ENCODE measurements at regions not wholly inside any gene's neighbourhood (a gene's known extent, or its start where the extent isn't known, plus 50 kb on each side); places are given as distances from the start of the nearest gene placed in this dataset.
A peak's percentile ranks its signal among the peaks of the same experiment; 100 is the strongest.

- no peak for DNase-seq (ENCODE audit: low read depth)
Observed at GRCh38 chr16:54412777-54413455, 126.3 kb upstream of the IRX3 start.

GRCh38 chr16:54412037-54412436 lies 125.5 kb upstream of the IRX3 start:
- DNase-seq (ENCODE audit: low read depth): no peak

DNA sequence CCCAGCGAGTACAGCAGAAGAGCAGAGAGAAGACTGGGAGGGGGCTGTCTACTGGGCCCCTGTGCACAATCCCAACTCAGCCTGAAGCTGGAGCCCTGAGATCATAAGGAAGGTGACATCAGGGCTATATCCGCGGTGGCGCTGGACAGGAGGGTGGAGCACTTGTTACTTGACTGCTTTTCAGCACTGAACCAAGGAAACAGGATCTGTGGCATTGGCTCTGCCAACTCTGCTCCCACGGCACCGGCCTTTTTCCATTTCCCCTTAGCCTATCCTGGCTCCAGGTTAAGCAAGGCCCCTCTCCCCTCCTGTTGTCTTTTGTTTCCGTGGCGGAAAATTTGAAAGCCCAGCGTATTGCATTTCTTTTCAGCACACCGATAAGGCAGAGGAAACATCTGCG lies 125.0 kb upstream of the IRX3 start:
- no peak for DNase-seq (ENCODE audit: low read depth)

DNA sequence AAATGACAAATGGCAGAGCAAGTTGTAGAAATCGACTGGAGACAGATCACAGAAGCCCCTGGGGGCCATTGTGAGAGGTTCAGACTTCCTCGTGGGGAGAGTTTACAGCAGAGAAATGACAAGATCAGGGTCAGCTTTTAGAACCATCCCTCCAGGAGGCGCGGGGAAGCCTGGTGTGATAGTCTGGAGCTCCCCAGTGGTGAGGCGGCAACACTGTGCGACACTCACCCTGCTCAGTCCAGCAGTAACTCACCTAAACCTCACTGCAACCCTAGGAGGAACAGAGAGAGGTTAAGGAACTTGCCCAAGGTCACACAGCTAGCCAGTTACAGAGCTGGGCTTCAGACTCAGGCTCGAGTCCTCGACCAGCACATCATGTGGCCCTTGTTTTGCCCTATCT lies 123.4 kb upstream of the IRX3 start:
- DNase-seq (ENCODE audit: low read depth): no peak

DNA sequence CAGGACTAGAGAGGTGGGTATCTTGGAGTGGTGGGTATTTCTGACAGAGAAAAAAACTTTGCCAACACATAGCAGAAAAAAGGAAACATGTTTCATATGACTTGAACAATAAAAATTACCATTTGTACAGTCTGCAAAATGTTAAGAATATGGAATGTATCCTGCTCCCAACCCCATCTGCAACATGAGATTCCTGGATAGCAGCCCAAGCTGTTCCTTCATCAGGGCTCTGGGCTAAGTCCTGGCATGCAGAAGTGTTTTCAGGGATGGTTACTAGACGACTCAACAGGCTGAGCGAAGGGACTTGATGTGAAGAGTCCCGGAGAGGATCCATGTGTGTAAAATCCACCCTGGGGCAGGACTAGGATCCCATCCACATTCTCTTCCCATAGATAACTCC lies 121.0 kb upstream of the IRX3 start:
- DNase-seq (ENCODE audit: low read depth): peak; percentile 48

- DNase-seq (ENCODE audit: low read depth): no peak
Observed at GRCh38 chr16:54405478-54405877, 118.9 kb upstream of the IRX3 start.

DNA sequence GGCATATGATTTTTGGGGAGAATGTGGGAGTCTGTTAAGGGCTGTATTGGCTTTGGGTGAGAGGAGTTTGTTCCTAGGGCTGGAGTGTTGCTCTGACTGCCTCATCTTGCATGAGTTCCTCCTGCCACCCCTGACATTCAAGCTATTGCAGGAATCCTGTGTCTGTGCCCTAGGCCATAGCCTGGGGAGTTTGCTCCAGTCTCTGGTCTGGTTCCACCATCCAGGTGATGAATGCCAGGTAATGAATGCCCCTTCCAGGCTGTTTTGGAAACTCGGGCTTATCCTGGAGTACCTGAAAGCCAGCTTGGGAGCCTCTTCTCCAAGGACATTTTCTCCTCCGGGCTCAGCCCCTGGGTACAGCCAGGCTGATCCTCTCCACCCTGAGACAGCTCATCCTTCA lies 117.0 kb upstream of the IRX3 start:
- DNase-seq (ENCODE audit: low read depth): no peak

DNA sequence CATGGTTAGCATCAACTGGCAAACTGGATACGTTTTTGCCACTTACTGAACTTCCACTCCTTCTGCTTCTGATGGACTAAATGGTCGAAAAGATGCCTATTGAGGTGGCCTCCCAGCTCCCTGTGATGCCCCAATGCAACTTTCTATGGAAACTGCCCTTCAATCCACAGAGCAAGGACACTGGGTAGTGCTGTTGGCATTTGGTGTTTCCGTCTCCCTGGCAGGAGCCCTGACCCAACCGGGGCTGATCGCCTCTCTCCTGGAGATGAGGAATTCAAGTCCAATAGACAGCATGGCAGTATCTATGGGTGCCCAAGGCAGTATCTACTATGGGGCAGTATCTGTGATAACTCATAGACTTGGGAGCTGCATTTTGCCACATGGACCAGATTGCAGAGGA lies 116.3 kb upstream of the IRX3 start:
- DNase-seq (ENCODE audit: low read depth): no peak

GRCh38 chr16:54402270-54402669 lies 115.7 kb upstream of the IRX3 start:
- no peak for DNase-seq (ENCODE audit: low read depth)

GRCh38 chr16:54400261-54400660 lies 113.7 kb upstream of the IRX3 start:
- DNase-seq (ENCODE audit: low read depth): no peak

DNA sequence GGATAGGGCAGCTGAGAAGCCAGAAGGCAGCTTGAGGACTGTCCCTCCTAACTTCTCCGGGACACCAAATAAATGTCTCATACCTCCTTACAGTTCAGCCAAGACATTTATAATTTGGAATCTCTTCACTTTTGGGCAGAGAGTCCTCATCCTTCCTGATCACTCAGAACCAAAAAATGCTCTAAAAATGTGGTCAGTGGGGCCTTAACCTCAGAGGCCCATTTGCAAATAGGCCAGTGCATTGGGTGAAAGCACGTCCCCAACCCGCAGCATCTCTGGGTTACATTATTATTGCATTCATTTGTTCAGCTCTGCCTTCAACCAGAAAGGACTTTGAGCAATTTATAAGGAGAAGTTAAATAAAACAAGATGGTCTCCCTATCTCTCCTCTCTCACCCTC lies 112.4 kb upstream of the IRX3 start:
- DNase-seq (ENCODE audit: low read depth): no peak

- no peak for DNase-seq (ENCODE audit: low read depth)
Observed at GRCh38 chr16:54397838-54398237, 111.3 kb upstream of the IRX3 start.

- DNase-seq (ENCODE audit: low read depth): no peak
Observed at GRCh38 chr16:54397190-54397835, 110.7 kb upstream of the IRX3 start.

GRCh38 chr16:54389836-54390494 lies 103.4 kb upstream of the IRX3 start:
- DNase-seq (ENCODE audit: low read depth): no peak

DNA sequence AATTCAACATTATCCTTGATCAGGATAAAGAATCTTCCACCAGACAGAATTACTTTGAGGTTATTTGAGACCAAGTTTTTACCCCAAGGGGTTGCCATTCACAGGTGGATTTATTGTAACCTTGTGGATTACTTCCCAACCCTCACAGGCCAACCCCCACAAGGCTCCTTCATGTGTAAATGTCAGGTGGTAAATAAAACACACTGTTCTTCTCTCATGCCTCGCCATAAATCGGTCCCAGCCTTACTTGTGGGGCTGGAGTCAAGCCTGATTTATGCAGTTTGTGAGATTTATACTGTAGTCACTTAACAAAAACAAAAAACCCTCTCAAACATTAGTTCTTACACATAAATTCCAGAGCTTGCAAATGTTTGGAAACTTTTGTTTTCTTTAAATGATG lies 98.6 kb upstream of the IRX3 start:
- no peak for DNase-seq (ENCODE audit: low read depth)

- no peak for DNase-seq (ENCODE audit: low read depth)
Observed at GRCh38 chr16:54381601-54382313, 95.2 kb upstream of the IRX3 start.

- no peak for DNase-seq (ENCODE audit: low read depth)
Observed at GRCh38 chr16:54375071-54375470, 88.5 kb upstream of the IRX3 start.

GRCh38 chr16:54373534-54374520 lies 87.2 kb upstream of the IRX3 start:
- DNase-seq (ENCODE audit: low read depth): peak; percentile 98

- no peak for DNase-seq (ENCODE audit: low read depth)
Observed at GRCh38 chr16:54370278-54371040, 83.9 kb upstream of the IRX3 start.

GRCh38 chr16:54369861-54370260 lies 83.3 kb upstream of the IRX3 start:
- no peak for DNase-seq (ENCODE audit: low read depth)

- DNase-seq (ENCODE audit: low read depth): no peak
Observed at GRCh38 chr16:54366943-54367342, 80.4 kb upstream of the IRX3 start.
